ENCODE measurements at regions not wholly inside any gene's neighbourhood (a gene's known extent, or its start where the extent isn't known, plus 50 kb on each side); places are given as distances from the start of the nearest gene placed in this dataset.

DNA sequence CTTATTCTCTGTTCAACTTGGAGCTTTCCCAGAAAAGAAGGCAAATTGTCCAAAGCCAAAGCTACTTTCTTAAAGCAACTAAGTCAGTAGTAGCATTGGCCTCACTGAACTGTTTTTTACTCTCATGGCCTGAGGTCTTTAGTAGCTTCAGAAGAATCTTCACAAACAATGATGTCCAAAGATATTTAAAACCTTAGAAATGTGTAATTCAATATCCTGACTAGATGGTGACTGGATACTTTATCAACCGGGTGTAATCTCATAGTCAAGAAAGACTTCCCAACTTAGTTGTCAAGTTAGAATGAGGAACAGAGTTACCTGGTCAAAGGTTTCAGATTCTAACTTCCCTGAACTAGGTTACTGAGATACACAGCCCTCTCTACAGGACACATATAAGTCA, 226.3 kb upstream of the ARHGEF26 start:
- TF ChIP-seq, protein P1, sequence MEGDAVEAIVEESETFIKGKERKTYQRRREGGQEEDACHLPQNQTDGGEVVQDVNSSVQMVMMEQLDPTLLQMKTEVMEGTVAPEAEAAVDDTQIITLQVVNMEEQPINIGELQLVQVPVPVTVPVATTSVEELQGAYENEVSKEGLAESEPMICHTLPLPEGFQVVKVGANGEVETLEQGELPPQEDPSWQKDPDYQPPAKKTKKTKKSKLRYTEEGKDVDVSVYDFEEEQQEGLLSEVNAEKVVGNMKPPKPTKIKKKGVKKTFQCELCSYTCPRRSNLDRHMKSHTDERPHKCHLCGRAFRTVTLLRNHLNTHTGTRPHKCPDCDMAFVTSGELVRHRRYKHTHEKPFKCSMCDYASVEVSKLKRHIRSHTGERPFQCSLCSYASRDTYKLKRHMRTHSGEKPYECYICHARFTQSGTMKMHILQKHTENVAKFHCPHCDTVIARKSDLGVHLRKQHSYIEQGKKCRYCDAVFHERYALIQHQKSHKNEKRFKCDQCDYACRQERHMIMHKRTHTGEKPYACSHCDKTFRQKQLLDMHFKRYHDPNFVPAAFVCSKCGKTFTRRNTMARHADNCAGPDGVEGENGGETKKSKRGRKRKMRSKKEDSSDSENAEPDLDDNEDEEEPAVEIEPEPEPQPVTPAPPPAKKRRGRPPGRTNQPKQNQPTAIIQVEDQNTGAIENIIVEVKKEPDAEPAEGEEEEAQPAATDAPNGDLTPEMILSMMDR (conservative IDR thresholded peaks at IDR 0.05; ENCODE audit: low read length) = no peak
- TF ChIP-seq EZH2phosphoT487 (IDR thresholded peaks at IDR 0.05; ENCODE audit: borderline replicate concordance, low read depth, low read length) = no peak
